ENCODE measurements at regions not wholly inside any gene's neighbourhood (a gene's known extent, or its start where the extent isn't known, plus 50 kb on each side); places are given as distances from the start of the nearest gene placed in this dataset.

DNA sequence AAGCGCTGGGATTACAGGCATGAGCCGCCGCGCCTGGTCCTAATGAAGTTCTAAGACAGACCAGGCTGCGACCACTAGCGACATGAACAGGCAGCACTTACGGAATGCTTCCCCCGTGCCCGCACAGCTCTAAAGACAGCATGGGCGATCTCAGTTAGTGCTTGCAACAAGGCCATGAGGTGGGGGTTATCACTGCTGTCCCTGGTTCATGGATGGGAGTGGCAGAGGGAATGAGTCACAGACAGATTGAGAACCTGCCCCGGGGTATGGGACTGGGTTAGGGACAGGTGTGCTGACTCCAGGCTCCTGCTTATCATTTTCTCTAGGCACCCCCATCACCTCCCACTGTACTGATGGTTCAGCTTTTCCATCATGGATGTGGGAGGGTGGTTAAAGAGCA lies 160.9 kb downstream of the VRK1 start:
- Mint-ChIP-seq H3K36me3 (ENCODE audit: low read depth) (peaks cover 5% of the 10 kb centered on the region), H3K27ac (no peak overlapping the region), H3K4me3 (no peak overlapping the region), H3K4me1 (no peaks in the 10 kb centered on the region), H3K9me3 (peaks cover 12% of the 10 kb centered on the region), H3K27me3 (ENCODE audit: low read depth, poor library complexity) (peaks cover 5% of the 10 kb centered on the region)
- TF ChIP-seq, protein P1, sequence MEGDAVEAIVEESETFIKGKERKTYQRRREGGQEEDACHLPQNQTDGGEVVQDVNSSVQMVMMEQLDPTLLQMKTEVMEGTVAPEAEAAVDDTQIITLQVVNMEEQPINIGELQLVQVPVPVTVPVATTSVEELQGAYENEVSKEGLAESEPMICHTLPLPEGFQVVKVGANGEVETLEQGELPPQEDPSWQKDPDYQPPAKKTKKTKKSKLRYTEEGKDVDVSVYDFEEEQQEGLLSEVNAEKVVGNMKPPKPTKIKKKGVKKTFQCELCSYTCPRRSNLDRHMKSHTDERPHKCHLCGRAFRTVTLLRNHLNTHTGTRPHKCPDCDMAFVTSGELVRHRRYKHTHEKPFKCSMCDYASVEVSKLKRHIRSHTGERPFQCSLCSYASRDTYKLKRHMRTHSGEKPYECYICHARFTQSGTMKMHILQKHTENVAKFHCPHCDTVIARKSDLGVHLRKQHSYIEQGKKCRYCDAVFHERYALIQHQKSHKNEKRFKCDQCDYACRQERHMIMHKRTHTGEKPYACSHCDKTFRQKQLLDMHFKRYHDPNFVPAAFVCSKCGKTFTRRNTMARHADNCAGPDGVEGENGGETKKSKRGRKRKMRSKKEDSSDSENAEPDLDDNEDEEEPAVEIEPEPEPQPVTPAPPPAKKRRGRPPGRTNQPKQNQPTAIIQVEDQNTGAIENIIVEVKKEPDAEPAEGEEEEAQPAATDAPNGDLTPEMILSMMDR (IDR thresholded peaks at IDR 0.05): no peak
- no peak for DNase-seq

DNA sequence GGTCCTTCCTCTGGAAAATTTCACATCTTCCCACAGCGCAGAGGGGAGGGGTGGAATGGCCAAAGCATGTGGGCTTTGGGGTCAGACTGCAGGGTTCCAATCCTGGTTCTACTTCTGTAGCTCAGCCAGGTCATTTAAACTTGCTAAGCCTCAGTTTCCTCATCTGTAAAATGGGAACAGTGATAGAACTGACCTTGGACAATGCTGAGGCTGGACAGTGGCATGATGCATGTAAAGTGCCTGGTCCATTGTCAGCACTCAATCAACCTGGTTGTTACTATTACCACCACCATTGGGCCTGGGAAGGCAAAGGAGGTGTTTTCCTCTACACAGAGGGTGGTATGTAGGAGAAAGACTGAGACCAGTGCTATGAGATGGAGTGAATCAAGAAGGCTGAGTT lies 162.8 kb downstream of the VRK1 start:
- H3K4me3 Mint-ChIP-seq: no peak overlapping the region
- H3K36me3 Mint-ChIP-seq (ENCODE audit: low read depth): peaks cover 5% of the 10 kb centered on the region
- H3K9me3 Mint-ChIP-seq: peaks cover 12% of the 10 kb centered on the region
- no peak overlapping the region for H3K27ac Mint-ChIP-seq
- DNase-seq: no peak
- TF ChIP-seq, protein P1 (IDR thresholded peaks at IDR 0.05): no peak
- H3K27me3 Mint-ChIP-seq (ENCODE audit: low read depth, poor library complexity): peaks cover 5% of the 10 kb centered on the region
- peaks cover 5% of the 10 kb centered on the region for H3K4me1 Mint-ChIP-seq

DNA sequence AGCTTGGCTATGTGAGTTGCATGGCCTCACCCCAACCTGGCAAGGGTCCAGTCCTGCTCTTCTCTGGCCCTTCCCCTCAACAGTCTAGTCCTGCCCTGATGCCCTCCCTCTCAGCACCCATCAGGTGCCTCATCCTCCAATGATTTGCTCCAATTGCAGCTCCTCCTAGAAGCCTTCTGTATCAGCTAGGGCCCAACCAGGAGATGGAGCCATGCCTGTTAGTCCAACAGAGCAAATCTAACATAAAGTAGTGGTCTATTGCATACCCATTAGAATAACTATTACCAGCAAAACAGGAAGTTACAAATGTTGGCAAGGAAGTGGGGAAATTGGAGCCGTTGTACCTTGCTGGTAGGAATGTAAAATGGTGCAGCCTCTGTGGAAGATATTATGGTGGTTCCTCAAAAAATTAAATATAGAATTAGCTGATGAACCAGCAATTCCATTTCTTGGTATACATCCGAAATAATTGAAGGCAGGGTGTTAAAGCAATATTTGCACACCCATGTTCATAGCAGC lies 163.5 kb downstream of the VRK1 start:
- Mint-ChIP-seq H3K4me1 (peaks cover 5% of the 10 kb centered on the region), H3K27ac (no peak overlapping the region), H3K4me3 (no peak overlapping the region), H3K9me3 (peaks cover 12% of the 10 kb centered on the region), H3K27me3 (ENCODE audit: low read depth, poor library complexity) (peaks cover 5% of the 10 kb centered on the region), H3K36me3 (ENCODE audit: low read depth) (peaks cover 5% of the 10 kb centered on the region)
- no peak for DNase-seq
- TF ChIP-seq, protein P1 (IDR thresholded peaks at IDR 0.05): no peak

DNA sequence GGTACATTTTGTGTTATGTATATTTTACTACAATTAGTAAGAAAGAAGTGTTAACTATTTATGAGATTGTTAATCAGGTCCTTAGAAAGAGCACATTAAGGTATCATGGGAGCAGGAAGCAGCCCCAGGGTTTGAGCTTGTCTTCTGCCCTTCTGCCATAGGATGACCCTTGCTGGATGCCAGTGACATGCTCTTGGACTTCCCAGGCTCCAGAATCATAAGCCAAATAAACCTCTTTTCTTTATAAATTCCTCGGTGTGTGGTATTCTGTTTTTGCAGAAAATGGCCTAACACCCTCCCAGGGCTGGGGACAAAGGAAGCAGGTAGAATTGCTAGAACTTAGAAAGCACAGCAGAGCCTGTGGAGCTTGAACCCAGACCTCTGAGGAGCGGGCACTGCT lies 164.7 kb downstream of the VRK1 start:
- Mint-ChIP-seq H3K27ac (no peak overlapping the region), H3K27me3 (ENCODE audit: low read depth, poor library complexity) (peaks cover 5% of the 10 kb centered on the region), H3K4me1 (peaks cover 5% of the 10 kb centered on the region), H3K9me3 (peaks cover 10% of the 10 kb centered on the region), H3K4me3 (no peak overlapping the region), H3K36me3 (ENCODE audit: low read depth) (peaks cover 5% of the 10 kb centered on the region)
- TF ChIP-seq, protein P1 (IDR thresholded peaks at IDR 0.05): no peak
- no peak for DNase-seq

DNA sequence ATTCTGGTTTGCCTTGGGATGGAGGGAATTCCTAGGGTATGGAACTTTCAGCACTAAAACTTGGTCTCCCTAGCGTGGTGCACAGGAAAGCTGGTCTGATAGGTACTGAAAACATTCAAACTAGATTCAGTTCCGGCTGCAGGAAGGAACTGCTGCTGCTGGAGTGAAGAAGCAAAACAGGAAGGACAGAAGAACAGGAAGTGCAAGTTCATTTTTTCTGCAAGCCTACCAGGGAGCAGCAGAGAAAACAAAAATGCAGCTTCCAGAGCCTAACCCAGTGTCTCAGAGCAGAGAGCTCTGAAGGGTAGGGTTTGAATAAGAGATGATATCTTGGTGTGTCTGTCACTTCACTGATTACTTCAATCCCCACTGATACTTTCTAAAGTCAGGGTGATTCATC lies 165.2 kb downstream of the VRK1 start:
- no peak overlapping the region for H3K4me3 Mint-ChIP-seq
- H3K36me3 Mint-ChIP-seq (ENCODE audit: low read depth): peaks cover 6% of the 10 kb centered on the region
- peaks cover 5% of the 10 kb centered on the region for H3K4me1 Mint-ChIP-seq
- H3K9me3 Mint-ChIP-seq: peaks cover 11% of the 10 kb centered on the region
- peaks cover 5% of the 10 kb centered on the region for H3K27me3 Mint-ChIP-seq (ENCODE audit: low read depth, poor library complexity)
- no peak overlapping the region for H3K27ac Mint-ChIP-seq
- no peak for DNase-seq
- TF ChIP-seq, protein P1 (IDR thresholded peaks at IDR 0.05): no peak

DNA sequence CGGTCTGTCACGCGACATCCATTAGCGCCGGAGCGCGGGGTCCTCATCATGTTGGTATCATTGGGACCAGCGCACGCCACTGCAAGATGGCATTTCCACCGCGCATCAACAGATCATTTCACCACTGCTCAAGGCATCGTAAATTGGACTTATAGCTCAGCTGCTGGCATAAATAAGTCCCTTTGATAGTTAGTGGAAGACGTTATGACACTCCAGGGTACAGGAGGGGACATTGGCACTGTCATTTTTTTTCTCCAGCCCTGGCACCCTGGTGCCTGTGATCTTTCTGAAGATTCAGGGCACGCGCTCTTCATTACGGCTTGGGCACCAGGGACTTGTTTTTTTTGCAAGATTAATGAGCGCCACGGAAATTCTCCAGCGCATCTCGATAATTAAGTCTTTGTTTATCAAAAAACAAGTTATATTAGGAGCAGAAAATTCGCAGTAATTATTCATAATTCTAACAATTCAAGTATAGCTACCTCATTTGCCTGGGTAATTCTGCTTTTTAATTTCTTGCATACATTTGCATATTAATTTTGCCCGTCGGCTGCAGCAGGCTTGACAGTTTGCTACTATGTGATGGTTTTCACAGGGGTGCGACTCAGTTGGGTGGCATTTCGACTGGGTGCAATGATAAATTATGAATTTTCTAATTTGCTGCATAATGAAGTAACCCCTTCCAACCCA lies 167.7 kb downstream of the VRK1 start:
- Mint-ChIP-seq H3K4me3 (no peak overlapping the region), H3K9me3 (peaks cover 21% of the 10 kb centered on the region), H3K27me3 (ENCODE audit: low read depth, poor library complexity) (peaks cover 5% of the 10 kb centered on the region), H3K27ac (no peak overlapping the region), H3K36me3 (ENCODE audit: low read depth) (peaks cover 8% of the 10 kb centered on the region), H3K4me1 (peaks cover 5% of the 10 kb centered on the region)
- TF ChIP-seq, protein P1 (IDR thresholded peaks at IDR 0.05): no peak
- no peak for DNase-seq

Measured in nephron progenitor cell (in vitro differentiated cells).